Loucy (cell line): ENCODE measurements at regions not wholly inside any gene's neighbourhood (a gene's known extent, or its start where the extent isn't known, plus 50 kb on each side); places are given as distances from the start of the nearest gene placed in this dataset.

ENCODE experiments used
- H2AFZ ChIP-seq: fragments of 200-600 bp; sonication (generic); 2 replicates; pipeline ENCODE4 v1.6.0; 2016; ENCODE audit warnings: antibody characterized with exemption, mild to moderate bottlenecking, low read length, moderate library complexity
- H3F3A ChIP-seq: fragments of 200-600 bp; 2 replicates; pipeline ENCODE4 v1.6.0; 2016; ENCODE audit warnings: antibody characterized with exemption, low read depth, mild to moderate bottlenecking
- H3K27me3 ChIP-seq: fragments of 200-600 bp; sonication (generic); 2 replicates; pipeline ENCODE4 v1.6.1; 2014; ENCODE audit warnings: low read length, mild to moderate bottlenecking; ENCODE audit not compliant: insufficient read depth, poor library complexity, severe bottlenecking
- H3K36me3 ChIP-seq: fragments of 200-600 bp; sonication (generic); 2 replicates; pipeline ENCODE4 v1.6.1; 2016; ENCODE audit warnings: low read length; ENCODE audit not compliant: insufficient read depth
- H3K4me1 ChIP-seq: fragments of 200-600 bp; sonication (generic); 2 replicates; pipeline ENCODE4 v1.5.1; 2014; ENCODE audit warnings: low read length, mild to moderate bottlenecking; ENCODE audit not compliant: insufficient read depth, poor library complexity, severe bottlenecking
- H3K4me2 ChIP-seq: fragments of 200-600 bp; sonication (generic); 2 replicates; pipeline ENCODE4 v1.6.0; 2014; ENCODE audit warnings: antibody characterized with exemption, low read length, low read depth, mild to moderate bottlenecking; ENCODE audit not compliant: poor library complexity, severe bottlenecking
- H3K4me3 ChIP-seq: fragments of 200-600 bp; sonication (generic); 2 replicates; pipeline ENCODE4 v1.5.1; 2014; ENCODE audit warnings: low read length, mild to moderate bottlenecking, mixed read lengths; ENCODE audit not compliant: poor library complexity, severe bottlenecking
- H3K79me2 ChIP-seq: fragments of 200-600 bp; sonication (generic); 2 replicates; pipeline ENCODE4 v1.6.1; 2014; ENCODE audit warnings: low read length; ENCODE audit not compliant: insufficient read depth
- H3K9ac ChIP-seq: fragments of 200-600 bp; sonication (generic); 2 replicates; pipeline ENCODE4 v1.6.0; 2014; ENCODE audit warnings: mild to moderate bottlenecking, low read depth, low read length, moderate library complexity; ENCODE audit not compliant: poor library complexity, severe bottlenecking
- H3K9me2 ChIP-seq: fragments of 200-600 bp; sonication (generic); replicated peaks from 2 replicates; pipeline ENCODE4 v1.6.1; 2016; ENCODE audit warnings: low read depth, low read length, mixed read lengths
- H3K9me3 ChIP-seq: fragments of 200-600 bp; sonication (generic); 2 replicates; pipeline ENCODE4 v1.6.1; 2014; ENCODE audit warnings: mild to moderate bottlenecking, antibody characterized with exemption, low read length, low read depth; ENCODE audit not compliant: insufficient read depth
- H4K20me1 ChIP-seq: fragments of 200-600 bp; sonication (generic); 2 replicates; pipeline ENCODE4 v1.6.0; 2014; ENCODE audit warnings: antibody characterized with exemption, low read length, mild to moderate bottlenecking; ENCODE audit not compliant: insufficient read depth, poor library complexity, severe bottlenecking
- CTCF ChIP-seq: fragments of 200-600 bp; sonication (generic); conservative IDR thresholded peaks from 2 replicates; pipeline ENCODE4 v1.5.1; 2014; ENCODE audit warnings: mild to moderate bottlenecking, antibody characterized with exemption, low read length
- EZH2phosphoT487 ChIP-seq: fragments of 200-600 bp; IDR thresholded peaks from 2 replicates; pipeline ENCODE4 v1.6.1; 2018; ENCODE audit warnings: antibody characterized with exemption, mild to moderate bottlenecking, moderate library complexity, borderline replicate concordance

DNA sequence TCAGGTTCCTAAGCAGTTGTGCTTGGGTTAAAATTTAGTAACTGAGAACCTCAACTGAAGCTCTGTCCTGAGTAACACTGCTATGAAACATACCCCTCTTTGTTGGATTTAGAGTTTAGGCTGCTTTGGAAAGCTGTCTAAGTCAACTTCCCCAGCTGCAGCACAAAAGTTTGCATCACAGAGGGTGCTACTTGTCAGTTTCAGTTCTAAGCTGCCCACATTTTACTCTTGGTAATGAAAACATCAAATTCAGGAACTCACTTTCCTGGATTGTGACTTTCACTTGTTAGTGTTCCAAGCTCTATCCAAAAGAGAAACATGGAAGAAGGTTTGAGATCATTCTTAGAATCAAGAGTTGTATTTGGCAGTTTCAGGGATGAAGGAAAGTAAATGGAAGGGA is 191.7 kb upstream of the NFIA start:
- peaks cover 17% of the 10 kb centered on the region for H3K4me1 ChIP-seq

DNA sequence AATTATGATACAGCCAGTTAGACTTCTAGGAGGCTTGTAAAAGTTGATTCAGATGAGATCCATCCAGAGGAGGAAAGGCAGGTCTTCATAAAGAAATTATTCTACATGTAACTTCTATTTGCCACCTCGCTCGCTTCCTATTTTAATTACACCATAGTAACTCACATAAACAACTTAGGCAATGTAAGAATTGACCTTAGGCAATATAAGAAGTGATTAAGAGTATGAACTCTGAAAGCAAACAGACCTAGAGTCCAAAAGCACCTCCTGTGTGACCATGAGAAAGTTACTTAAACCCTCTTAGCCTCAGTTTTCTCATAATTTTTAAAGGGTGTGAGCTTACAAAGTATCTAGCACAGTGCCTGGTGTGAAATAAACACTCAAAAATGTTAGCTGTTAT is 192.7 kb upstream of the NFIA start:
- Histone ChIP-seq H3K9me2 (no peaks in the 10 kb centered on the region), H3K4me2 (no peak overlapping the region), H3K36me3 (no peaks in the 10 kb centered on the region), H2AFZ (no peak overlapping the region), H3K9ac (no peak overlapping the region), H3K4me1 (peaks cover 17% of the 10 kb centered on the region), H3K27me3 (no peaks in the 10 kb centered on the region), H3K9me3 (no peaks in the 10 kb centered on the region), H3K4me3 (no peak overlapping the region), H3K79me2 (no peaks in the 10 kb centered on the region), H4K20me1 (no peaks in the 10 kb centered on the region), H3F3A (no peaks in the 10 kb centered on the region)
- no peak for TF ChIP-seq EZH2phosphoT487
- no peak for TF ChIP-seq CTCF

More for the DNA sequence above, 191.7 kb upstream of the NFIA start:
- Histone ChIP-seq H2AFZ (peak overlapping the region; percentile 66), H3K9me2 (no peaks in the 10 kb centered on the region), H3K4me3 (no peak overlapping the region), H3K36me3 (no peaks in the 10 kb centered on the region), H3K4me2 (peak overlapping the region; percentile 5), H3K79me2 (no peaks in the 10 kb centered on the region), H3K9me3 (no peaks in the 10 kb centered on the region), H4K20me1 (no peaks in the 10 kb centered on the region), H3K9ac (no peak overlapping the region), H3K27me3 (no peaks in the 10 kb centered on the region), H3F3A (no peaks in the 10 kb centered on the region)
- TF ChIP-seq EZH2phosphoT487 (no peak), CTCF (no peak)

DNA sequence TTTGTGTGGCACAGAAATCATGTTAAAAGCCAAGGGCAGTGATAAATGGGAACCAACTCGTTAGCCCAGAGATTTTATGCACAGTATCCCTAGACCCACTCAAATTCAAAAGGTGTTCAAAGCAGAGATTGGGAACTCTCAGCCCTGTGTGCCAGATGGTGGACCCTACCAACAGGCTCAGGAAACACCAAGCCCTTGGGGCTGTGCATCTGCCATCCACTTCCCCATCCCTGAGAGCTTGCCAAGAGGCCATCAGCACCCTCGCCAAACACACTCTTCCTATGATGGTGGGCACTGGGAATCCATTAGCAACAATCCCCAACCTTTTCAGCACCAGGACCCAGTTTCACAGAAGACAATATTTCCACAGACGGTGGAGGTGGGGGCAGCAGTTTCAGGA is 194.2 kb upstream of the NFIA start:
- Histone ChIP-seq H3K4me1 (peaks cover 17% of the 10 kb centered on the region), H3K27me3 (no peaks in the 10 kb centered on the region), H2AFZ (no peak overlapping the region), H3K9ac (no peak overlapping the region), H3K9me2 (no peaks in the 10 kb centered on the region), H3K36me3 (no peaks in the 10 kb centered on the region), H3K79me2 (no peaks in the 10 kb centered on the region), H3K4me3 (no peak overlapping the region), H3F3A (no peaks in the 10 kb centered on the region), H3K9me3 (no peaks in the 10 kb centered on the region), H4K20me1 (no peaks in the 10 kb centered on the region), H3K4me2 (no peak overlapping the region)
- TF ChIP-seq CTCF: no peak
- TF ChIP-seq EZH2phosphoT487: no peak
